ENCODE measurements at regions not wholly inside any gene's neighbourhood (a gene's known extent, or its start where the extent isn't known, plus 50 kb on each side); places are given as distances from the start of the nearest gene placed in this dataset.

GRCh38 chr5:68942169-68942568 lies 151.6 kb upstream of the SLC30A5 start:
- TF ChIP-seq POLR2A (IDR thresholded peaks at IDR 0.05) = no peak
- no peak for TF ChIP-seq EP300 (IDR thresholded peaks at IDR 0.05)
- no peak for TF ChIP-seq CTCF (IDR thresholded peaks at IDR 0.05)
- TF ChIP-seq POLR2AphosphoS5 (IDR thresholded peaks at IDR 0.05) = no peak
- no peak for ATAC-seq
- Histone ChIP-seq H3K27me3 (no peaks in the 10 kb centered on the region), H3K27ac (no peak overlapping the region), H3K4me1 (no peaks in the 10 kb centered on the region), H3K4me3 (no peak overlapping the region), H3K9me3 (peaks cover 0 to 6% (median 0%) of the 10 kb centered on the region in 3 donors), H3K36me3 (no peaks in the 10 kb centered on the region)
- WGBS, 2 donors (ENCODE audit: low coverage in 1 of 2) = 92 to 100% methylated on average over 1 to 2 of the region's 2 CpGs

DNA sequence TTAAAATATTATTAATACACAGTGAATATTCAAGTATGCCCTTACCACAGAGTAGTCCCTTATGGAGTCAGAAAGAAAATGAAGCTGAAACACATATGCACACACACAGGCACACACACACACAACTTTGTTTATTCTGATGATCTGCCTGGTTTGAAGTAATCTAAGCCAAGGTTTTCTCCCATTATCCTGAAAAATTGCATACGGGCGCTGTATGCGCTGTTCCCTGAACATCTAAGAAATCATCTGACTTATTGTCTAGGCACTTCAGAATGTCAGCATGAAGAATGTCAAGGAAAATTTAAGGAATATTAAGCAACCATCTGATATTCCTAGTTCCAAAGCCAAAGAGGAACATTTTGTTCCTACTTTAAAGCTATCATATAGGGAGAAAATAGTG lies 147.1 kb upstream of the SLC30A5 start:
- no peaks in the 10 kb centered on the region for H3K36me3 ChIP-seq
- no peaks in the 10 kb centered on the region for H3K4me1 ChIP-seq
- no peak overlapping the region for H3K4me3 ChIP-seq
- TF ChIP-seq EP300 (IDR thresholded peaks at IDR 0.05) = no peak
- TF ChIP-seq POLR2A (IDR thresholded peaks at IDR 0.05) = no peak
- no peak for TF ChIP-seq CTCF (IDR thresholded peaks at IDR 0.05)
- TF ChIP-seq POLR2AphosphoS5 (IDR thresholded peaks at IDR 0.05) = no peak
- 93 to 94% methylated on average over 3 of the region's 3 CpGs for WGBS, 2 donors (ENCODE audit: low coverage in 1 of 2)
- ATAC-seq = no peak
- H3K27ac ChIP-seq = no peak overlapping the region
- H3K9me3 ChIP-seq = no peaks in the 10 kb centered on the region
- no peaks in the 10 kb centered on the region for H3K27me3 ChIP-seq

- Histone ChIP-seq H3K27ac (no peak overlapping the region), H3K9me3 (no peaks in the 10 kb centered on the region), H3K27me3 (no peaks in the 10 kb centered on the region), H3K4me3 (no peak overlapping the region), H3K4me1 (peaks cover 0 to 4% (median 0%) of the 10 kb centered on the region in 3 donors), H3K36me3 (no peaks in the 10 kb centered on the region)
- TF ChIP-seq CTCF (IDR thresholded peaks at IDR 0.05) (no peak), EP300 (IDR thresholded peaks at IDR 0.05) (no peak), POLR2A (IDR thresholded peaks at IDR 0.05) (no peak), POLR2AphosphoS5 (IDR thresholded peaks at IDR 0.05) (no peak)
- 85% methylated on average over 2 of the region's 2 CpGs for WGBS, 2 donors (ENCODE audit: low coverage in 1 of 2)
- ATAC-seq = no peak
Observed at GRCh38 chr5:68947986-68948385, 145.8 kb upstream of the SLC30A5 start.

GRCh38 chr5:68949256-68949655 lies 144.6 kb upstream of the SLC30A5 start:
- ATAC-seq = no peak
- no peak for TF ChIP-seq EP300 (IDR thresholded peaks at IDR 0.05)
- no peak for TF ChIP-seq POLR2A (IDR thresholded peaks at IDR 0.05)
- no peak for TF ChIP-seq CTCF (IDR thresholded peaks at IDR 0.05)
- no peak for TF ChIP-seq POLR2AphosphoS5 (IDR thresholded peaks at IDR 0.05)
- WGBS, 2 donors (ENCODE audit: low coverage in 1 of 2) = 64 to 80% methylated on average over 2 to 3 of the region's 3 CpGs
- no peak overlapping the region for H3K27ac ChIP-seq
- H3K4me1 ChIP-seq = peaks cover 0 to 7% (median 0%) of the 10 kb centered on the region in 3 donors
- no peaks in the 10 kb centered on the region for H3K9me3 ChIP-seq
- no peak overlapping the region for H3K4me3 ChIP-seq
- H3K36me3 ChIP-seq = no peaks in the 10 kb centered on the region
- no peaks in the 10 kb centered on the region for H3K27me3 ChIP-seq

DNA sequence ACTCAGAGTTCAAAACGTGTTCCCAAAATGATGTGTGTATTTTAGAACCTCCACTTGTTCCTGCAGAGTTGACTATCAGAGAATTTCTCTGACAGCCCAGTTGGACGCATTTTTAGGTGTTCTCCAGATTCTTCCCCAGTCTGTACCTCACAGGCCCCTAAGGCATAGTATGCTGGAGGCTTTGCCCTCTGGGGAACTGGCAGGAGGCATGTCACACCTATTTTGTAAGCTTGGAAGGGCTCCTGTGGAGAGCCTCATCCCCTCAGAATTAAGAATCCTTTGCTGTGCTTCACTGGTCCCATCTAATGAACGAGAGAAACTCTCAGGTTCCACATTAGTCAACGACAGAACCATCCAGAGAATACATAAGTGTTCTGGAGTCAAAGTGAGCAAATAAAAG lies 144.1 kb upstream of the SLC30A5 start:
- TF ChIP-seq POLR2A (IDR thresholded peaks at IDR 0.05) (no peak), POLR2AphosphoS5 (IDR thresholded peaks at IDR 0.05) (no peak), CTCF (IDR thresholded peaks at IDR 0.05) (no peak), EP300 (IDR thresholded peaks at IDR 0.05) (no peak)
- H3K4me1 ChIP-seq = peaks cover 0 to 12% (median 0%) of the 10 kb centered on the region in 3 donors
- no peaks in the 10 kb centered on the region for H3K9me3 ChIP-seq
- ATAC-seq = no peak
- H3K27me3 ChIP-seq = no peaks in the 10 kb centered on the region
- no peaks in the 10 kb centered on the region for H3K36me3 ChIP-seq
- 40 to 58% methylated on average over 1 to 3 of the region's 4 CpGs for WGBS, 2 donors (ENCODE audit: low coverage in 1 of 2)
- H3K27ac ChIP-seq = no peak overlapping the region
- no peak overlapping the region for H3K4me3 ChIP-seq

All from gastroesophageal sphincter (tissue), 4 donors.